HEK293T (cell line): ENCODE measurements at regions not wholly inside any gene's neighbourhood (a gene's known extent, or its start where the extent isn't known, plus 50 kb on each side); places are given as distances from the start of the nearest gene placed in this dataset.
"Not testable (repeated sequence)": the region's sequence is repeated elsewhere in the genome, so short reads cannot be mapped to it uniquely, and the experiment has no call there.

Experiments used
- CTCF ChIA-PET: fragments of 350-600 bp; formaldehyde crosslinking; extraction: SDS; loops from one replicate; lab custom pipeline; 2021; ENCODE audit warnings: antibody characterized with exemption, inconsistent platforms; lab: Yijun Ruan, JAX
- POLR2A ChIA-PET: fragments of 350-600 bp; formaldehyde crosslinking; extraction: SDS; loops from one replicate; lab custom pipeline; 2020; ENCODE audit warnings: antibody characterized with exemption, inconsistent platforms; lab: Yijun Ruan, JAX
- DNase-seq: peaks from one replicate; pipeline ENCODE4 v3.0.0; 2012; ENCODE audit warnings: mixed read lengths; ENCODE audit errors: extremely low spot score
- ARNT ChIP-seq: fragments of 450-650 bp; IDR thresholded peaks from 2 replicates; pipeline ENCODE4 v1.6.1; 2017; ENCODE audit warnings: mild to moderate bottlenecking
- BHLHE40 ChIP-seq: fragments of 450-650 bp; IDR thresholded peaks from 2 replicates; pipeline ENCODE4 v1.6.1; 2016; ENCODE audit warnings: mild to moderate bottlenecking, moderate library complexity, borderline replicate concordance
- CTBP1 ChIP-seq: fragments of 450-650 bp; IDR thresholded peaks from 2 replicates; pipeline ENCODE4 v1.6.1; 2016; ENCODE audit warnings: borderline replicate concordance
- ELF4 ChIP-seq: fragments of 450-650 bp; IDR thresholded peaks from 2 replicates; pipeline ENCODE4 v1.6.1; 2017; ENCODE audit warnings: antibody characterized with exemption
- FOXA1 ChIP-seq: fragments of 450-650 bp; IDR thresholded peaks from 2 replicates; pipeline ENCODE4 v1.6.1; 2016; ENCODE audit warnings: mild to moderate bottlenecking
- FOXK2 ChIP-seq: fragments of 450-650 bp; IDR thresholded peaks from 2 replicates; pipeline ENCODE4 v1.6.1; 2016; ENCODE audit warnings: mild to moderate bottlenecking
- FOXM1 ChIP-seq: fragments of 450-650 bp; IDR thresholded peaks from 2 replicates; pipeline ENCODE4 v1.6.1; 2017; ENCODE audit warnings: mild to moderate bottlenecking, borderline replicate concordance
- HDGF ChIP-seq: fragments of 450-650 bp; IDR thresholded peaks from 2 replicates; pipeline ENCODE4 v1.6.1; 2017; ENCODE audit warnings: antibody characterized with exemption, borderline replicate concordance
- L3MBTL2 ChIP-seq: fragments of 450-650 bp; conservative IDR thresholded peaks from 2 replicates; pipeline ENCODE4 v1.6.1; 2016; ENCODE audit warnings: mild to moderate bottlenecking
- LEF1 ChIP-seq: fragments of 450-650 bp; IDR thresholded peaks from 2 replicates; pipeline ENCODE4 v1.6.1; 2017; ENCODE audit warnings: mild to moderate bottlenecking, borderline replicate concordance
- NFRKB ChIP-seq: fragments of 450-650 bp; IDR thresholded peaks from 2 replicates; pipeline ENCODE4 v1.6.1; 2016; ENCODE audit warnings: mild to moderate bottlenecking, moderate library complexity
- PKNOX1 ChIP-seq: fragments of 450-650 bp; IDR thresholded peaks from 2 replicates; pipeline ENCODE4 v1.6.1; 2016
- SP1 ChIP-seq: fragments of 450-650 bp; IDR thresholded peaks from 2 replicates; pipeline ENCODE4 v1.6.1; 2017
- SUZ12 ChIP-seq: fragments of 450-650 bp; IDR thresholded peaks from 2 replicates; pipeline ENCODE4 v1.6.1; 2016; ENCODE audit warnings: mild to moderate bottlenecking
- TARDBP ChIP-seq: fragments of 450-650 bp; IDR thresholded peaks from 2 replicates; pipeline ENCODE4 v1.6.1; 2016
- ZNF384 ChIP-seq: fragments of 450-650 bp; IDR thresholded peaks from 2 replicates; pipeline ENCODE4 v1.6.1; 2016

- POLR2A ChIA-PET, result no interaction called here
- DNase-seq, result no peak
Measured at GRCh38 chr12:69173368-69173767, 66.0 kb upstream of the CPSF6 start.

GRCh38 chr12:69179786-69180185 is 59.6 kb upstream of the CPSF6 start:
- DNase-seq, result no peak
- ChIA-PET POLR2A (no interaction called here), CTCF (no interaction called here)
- TF ChIP-seq CTBP1 (no peak), BHLHE40 (no peak), ARNT (no peak), SP1 (no peak), HDGF (no peak), PKNOX1 (no peak), FOXK2 (no peak), FOXA1 (no peak), TARDBP (no peak), LEF1 (no peak), FOXM1 (no peak), NFRKB (no peak), SUZ12 (no peak), L3MBTL2 (no peak), ELF4 (no peak), ZNF384 (no peak)

More at GRCh38 chr12:69173368-69173767, 66.0 kb upstream of the CPSF6 start:
- CTCF ChIA-PET, result interaction anchor here (0.8 kb wide), 1 partner anchor 16 kb away, joined by 3 read pairs; no protein-coding TSS in a partner anchor
- TF ChIP-seq TARDBP (no peak), FOXA1 (no peak), ARNT (no peak), LEF1 (no peak), FOXK2 (no peak), PKNOX1 (no peak), HDGF (no peak), BHLHE40 (no peak), SUZ12 (no peak), FOXM1 (no peak), ELF4 (no peak), L3MBTL2 (no peak), CTBP1 (no peak), SP1 (no peak), ZNF384 (no peak), NFRKB (no peak)

GRCh38 chr12:69187572-69187971 is 51.8 kb upstream of the CPSF6 start:
- DNase-seq, POLR2A ChIA-PET: not testable (repeated sequence)
- CTCF ChIA-PET, result interaction anchor here (0.6 kb wide), 1 partner anchor 66 kb away, joined by 3 read pairs; no protein-coding TSS in a partner anchor

- POLR2A ChIA-PET, result no interaction called here
- DNase-seq, result no peak
- CTCF ChIA-PET, result interaction anchor here (1.0 kb wide), 1 partner anchor 16 kb away, joined by 3 read pairs; no protein-coding TSS in a partner anchor
- TF ChIP-seq NFRKB (no peak), HDGF (no peak), CTBP1 (no peak), FOXA1 (no peak), FOXK2 (no peak), LEF1 (no peak), PKNOX1 (no peak), BHLHE40 (no peak), FOXM1 (no peak), ARNT (no peak), L3MBTL2 (no peak)
Measured at GRCh38 chr12:69189378-69189978, 49.9 kb upstream of the CPSF6 start.
